ENCODE measurements at regions not wholly inside any gene's neighbourhood (a gene's known extent, or its start where the extent isn't known, plus 50 kb on each side); places are given as distances from the start of the nearest gene placed in this dataset.
"Not testable (repeated sequence)": the region's sequence is repeated elsewhere in the genome, so short reads cannot be mapped to it uniquely, and the experiment has no call there.

DNA sequence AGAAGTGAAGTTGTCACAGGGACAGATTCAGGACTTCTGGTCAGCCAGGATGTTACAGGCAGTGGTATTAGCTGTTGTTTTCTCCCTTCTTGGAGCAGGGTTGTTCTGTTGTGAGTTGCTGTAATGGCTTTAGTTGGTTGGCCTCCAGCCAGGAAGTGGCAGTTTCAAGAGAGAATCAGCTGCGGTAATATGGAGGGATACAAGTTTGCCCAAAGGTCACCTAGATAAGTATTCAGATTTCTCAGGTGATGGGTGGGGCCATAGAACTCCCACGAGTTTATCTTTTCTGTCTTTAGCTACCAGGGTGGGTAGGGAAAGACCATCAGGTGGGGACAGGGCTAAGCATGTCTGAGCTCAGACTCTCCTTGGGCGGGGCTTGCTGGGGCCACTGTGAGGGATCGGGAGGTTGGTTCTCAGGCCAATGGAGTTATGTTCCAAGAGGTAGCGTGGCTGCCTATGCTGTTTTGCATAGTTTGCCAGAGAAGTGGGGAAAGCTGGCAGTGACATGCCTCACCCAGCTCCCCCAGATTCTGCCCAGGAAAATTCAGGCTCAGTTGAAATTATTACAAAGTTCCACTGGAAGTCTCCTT lies 640.4 kb upstream of the CHAC2 start:
- H3K27me3 Mint-ChIP-seq (ENCODE audit: insufficient read depth): peaks cover 3% of the 10 kb centered on the region; the same call in 1 of the 2 replicates
- no peaks in the 10 kb centered on the region for H3K36me3 Mint-ChIP-seq (ENCODE audit: low read depth)
- no peak for DNase-seq
- no peak overlapping the region for H3K27ac Mint-ChIP-seq
- no peaks in the 10 kb centered on the region for H3K9me3 Mint-ChIP-seq
- TF ChIP-seq, protein P1, sequence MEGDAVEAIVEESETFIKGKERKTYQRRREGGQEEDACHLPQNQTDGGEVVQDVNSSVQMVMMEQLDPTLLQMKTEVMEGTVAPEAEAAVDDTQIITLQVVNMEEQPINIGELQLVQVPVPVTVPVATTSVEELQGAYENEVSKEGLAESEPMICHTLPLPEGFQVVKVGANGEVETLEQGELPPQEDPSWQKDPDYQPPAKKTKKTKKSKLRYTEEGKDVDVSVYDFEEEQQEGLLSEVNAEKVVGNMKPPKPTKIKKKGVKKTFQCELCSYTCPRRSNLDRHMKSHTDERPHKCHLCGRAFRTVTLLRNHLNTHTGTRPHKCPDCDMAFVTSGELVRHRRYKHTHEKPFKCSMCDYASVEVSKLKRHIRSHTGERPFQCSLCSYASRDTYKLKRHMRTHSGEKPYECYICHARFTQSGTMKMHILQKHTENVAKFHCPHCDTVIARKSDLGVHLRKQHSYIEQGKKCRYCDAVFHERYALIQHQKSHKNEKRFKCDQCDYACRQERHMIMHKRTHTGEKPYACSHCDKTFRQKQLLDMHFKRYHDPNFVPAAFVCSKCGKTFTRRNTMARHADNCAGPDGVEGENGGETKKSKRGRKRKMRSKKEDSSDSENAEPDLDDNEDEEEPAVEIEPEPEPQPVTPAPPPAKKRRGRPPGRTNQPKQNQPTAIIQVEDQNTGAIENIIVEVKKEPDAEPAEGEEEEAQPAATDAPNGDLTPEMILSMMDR (IDR thresholded peaks at IDR 0.05): no peak
- no peak overlapping the region for H3K4me3 Mint-ChIP-seq
- H3K4me1 Mint-ChIP-seq (ENCODE audit: low read depth): peaks cover 31% of the 10 kb centered on the region

DNA sequence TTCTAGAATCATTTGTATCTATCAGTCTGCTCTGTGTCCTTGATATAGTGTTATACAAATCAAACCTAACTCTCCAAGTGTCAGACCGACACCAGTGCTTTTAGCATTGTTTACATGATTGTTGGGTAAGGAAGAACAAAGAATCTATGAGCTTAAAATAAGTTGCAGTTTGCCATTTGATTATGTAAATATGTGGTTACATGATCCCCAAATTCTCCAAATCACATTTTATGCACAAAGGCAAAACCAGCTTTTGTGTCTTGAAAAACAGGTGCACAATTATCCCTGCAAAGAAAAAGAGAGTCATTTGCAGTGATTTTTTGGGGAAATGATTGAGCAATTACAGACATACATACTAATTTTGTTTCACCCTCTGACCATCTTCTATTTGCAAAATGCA lies 652.6 kb upstream of the CHAC2 start:
- Mint-ChIP-seq H3K27me3 (ENCODE audit: insufficient read depth) (peaks cover 4% of the 10 kb centered on the region), H3K4me3 (no peak overlapping the region), H3K36me3 (ENCODE audit: low read depth) (no peaks in the 10 kb centered on the region), H3K4me1 (ENCODE audit: low read depth) (no peaks in the 10 kb centered on the region), H3K9me3 (no peaks in the 10 kb centered on the region), H3K27ac (no peak overlapping the region)
- TF ChIP-seq, protein P1 (IDR thresholded peaks at IDR 0.05): no peak
- DNase-seq: no peak

DNA sequence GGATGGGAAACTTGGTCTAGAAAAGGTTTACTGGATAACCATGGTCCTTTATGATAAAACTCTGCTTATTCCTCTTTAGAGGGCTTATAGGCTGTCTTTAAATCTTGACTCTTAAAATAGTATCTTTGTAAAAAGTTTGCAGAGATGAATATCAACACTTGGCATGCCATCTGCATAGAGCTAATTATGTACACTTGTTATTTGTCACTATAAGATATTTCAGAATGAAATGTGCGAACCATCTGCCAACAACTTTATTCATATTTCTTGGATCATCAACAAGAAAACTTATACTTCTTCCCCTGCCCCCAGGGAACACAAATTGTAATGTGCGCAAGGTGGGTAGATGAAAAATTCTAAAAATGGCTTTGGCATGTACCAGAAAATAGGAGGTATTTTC lies 653.0 kb upstream of the CHAC2 start:
- Mint-ChIP-seq H3K36me3 (ENCODE audit: low read depth) (no peaks in the 10 kb centered on the region), H3K4me1 (ENCODE audit: low read depth) (no peaks in the 10 kb centered on the region), H3K27me3 (ENCODE audit: insufficient read depth) (peaks cover 4% of the 10 kb centered on the region), H3K4me3 (no peak overlapping the region), H3K9me3 (no peaks in the 10 kb centered on the region), H3K27ac (no peak overlapping the region)
- DNase-seq: no peak
- TF ChIP-seq, protein P1 (IDR thresholded peaks at IDR 0.05): no peak

DNA sequence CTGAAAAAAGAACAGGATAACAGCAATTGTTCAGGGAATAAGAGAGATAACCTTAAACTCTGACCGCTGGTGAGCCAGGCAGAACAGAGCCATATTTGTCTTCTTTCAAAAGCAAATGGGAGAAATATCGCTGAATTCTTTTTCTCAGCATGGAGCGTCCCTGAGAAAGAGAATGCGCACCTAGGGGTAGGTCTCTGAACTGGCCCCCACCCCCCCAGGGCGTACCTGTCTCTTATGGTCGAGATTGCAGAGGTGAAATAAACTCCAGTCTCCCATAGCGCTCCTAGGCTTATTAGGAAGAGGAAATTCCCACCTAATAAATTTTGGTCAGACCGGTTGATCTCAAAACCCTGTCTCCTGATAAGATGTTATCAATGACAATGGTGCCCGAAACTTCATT lies 655.2 kb upstream of the CHAC2 start:
- H3K9me3 Mint-ChIP-seq; H3K36me3 Mint-ChIP-seq (ENCODE audit: low read depth); H3K27ac Mint-ChIP-seq; H3K4me3 Mint-ChIP-seq; H3K4me1 Mint-ChIP-seq (ENCODE audit: low read depth); DNase-seq; H3K27me3 Mint-ChIP-seq (ENCODE audit: insufficient read depth): not testable (repeated sequence)

DNA sequence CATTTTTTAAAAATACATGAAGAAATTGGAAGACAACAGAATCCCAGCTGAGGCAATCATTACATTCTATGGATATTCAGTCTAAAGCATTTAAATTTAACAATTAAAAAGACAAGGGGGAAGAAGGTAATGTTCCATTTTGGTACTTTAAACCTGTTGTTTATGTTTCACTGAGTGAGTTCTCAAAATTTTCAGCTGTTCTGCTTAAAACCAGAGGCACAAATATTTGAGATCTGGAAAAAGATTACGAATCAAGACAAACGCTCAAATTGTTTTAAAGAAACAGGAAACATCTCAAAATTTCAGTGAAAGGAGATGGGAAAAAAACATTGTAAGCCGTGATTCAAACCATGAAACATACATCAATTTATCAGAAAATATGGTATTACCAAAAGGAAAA lies 656.2 kb upstream of the CHAC2 start:
- H3K4me3 Mint-ChIP-seq: no peak overlapping the region
- H3K9me3 Mint-ChIP-seq: no peaks in the 10 kb centered on the region
- no peaks in the 10 kb centered on the region for H3K4me1 Mint-ChIP-seq (ENCODE audit: low read depth)
- no peak overlapping the region for H3K27ac Mint-ChIP-seq
- DNase-seq: no peak
- TF ChIP-seq, protein P1 (IDR thresholded peaks at IDR 0.05): no peak
- H3K36me3 Mint-ChIP-seq (ENCODE audit: low read depth): no peaks in the 10 kb centered on the region
- no peaks in the 10 kb centered on the region; the same call in 1 of the 2 replicates for H3K27me3 Mint-ChIP-seq (ENCODE audit: insufficient read depth)

DNA sequence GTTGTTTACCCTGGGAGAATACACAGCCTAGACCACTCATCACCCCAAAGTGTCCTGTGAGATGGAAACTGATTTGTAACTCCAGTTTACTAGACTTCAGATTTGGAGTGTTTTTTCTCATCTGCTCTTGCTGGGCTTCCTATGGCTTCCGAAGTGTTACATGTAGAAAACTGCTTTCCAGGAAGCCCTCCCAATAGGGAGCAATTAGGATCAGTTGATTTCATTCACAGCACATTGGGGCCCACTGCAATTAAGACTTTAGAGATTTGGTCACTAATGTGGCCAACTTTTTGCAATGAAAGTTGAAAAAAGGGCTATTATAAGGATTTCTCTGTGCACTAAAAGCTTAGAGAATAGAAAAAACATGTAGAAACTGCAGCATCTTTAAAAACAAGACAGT lies 656.6 kb upstream of the CHAC2 start:
- Mint-ChIP-seq H3K27ac (no peak overlapping the region), H3K4me3 (no peak overlapping the region)
- no peak for DNase-seq

More for the DNA sequence above, 656.6 kb upstream of the CHAC2 start:
- H3K4me1 Mint-ChIP-seq (ENCODE audit: low read depth): no peaks in the 10 kb centered on the region
- no peaks in the 10 kb centered on the region for H3K9me3 Mint-ChIP-seq
- no peaks in the 10 kb centered on the region; the same call in 1 of the 2 replicates for H3K27me3 Mint-ChIP-seq (ENCODE audit: insufficient read depth)
- TF ChIP-seq, protein P1 (IDR thresholded peaks at IDR 0.05): no peak
- no peaks in the 10 kb centered on the region for H3K36me3 Mint-ChIP-seq (ENCODE audit: low read depth)

All from HFFc6 (cell line).